PFSK-1 (cell line): ENCODE measurements at regions not wholly inside any gene's neighbourhood (a gene's known extent, or its start where the extent isn't known, plus 50 kb on each side); places are given as distances from the start of the nearest gene placed in this dataset.

Experiments used
- POLR2AphosphoS5 ChIP-seq: IDR thresholded peaks from 2 replicates; pipeline ENCODE4 v1.6.1; 2012; ENCODE audit warnings: low read depth, mild to moderate bottlenecking, control low read depth, low read length, moderate library complexity
- TAF1 ChIP-seq: IDR thresholded peaks from 2 replicates; pipeline ENCODE4 v1.6.1; 2012; ENCODE audit warnings: low read length, control low read depth, borderline replicate concordance; ENCODE audit not compliant: insufficient read depth
- TF ChIP-seq, protein P1 (sequence below), 2 experiments: IDR thresholded peaks; 2 replicates each; pipeline versions ENCODE4 v1.6.1 to v1.8.0; 2011 to 2012; ENCODE audit warnings: low read depth in 2 of 2, low read length in 2 of 2, control low read depth in 1 of 2, inconsistent platforms in 1 of 2, mild to moderate bottlenecking in 1 of 2, moderate library complexity in 1 of 2; ENCODE audit not compliant: insufficient read depth in 1 of 2

GRCh38 chr20:53672484-53673129, 79.0 kb upstream of the ZNF217 start:
- no peak for TF ChIP-seq TAF1
- TF ChIP-seq, protein P1, sequence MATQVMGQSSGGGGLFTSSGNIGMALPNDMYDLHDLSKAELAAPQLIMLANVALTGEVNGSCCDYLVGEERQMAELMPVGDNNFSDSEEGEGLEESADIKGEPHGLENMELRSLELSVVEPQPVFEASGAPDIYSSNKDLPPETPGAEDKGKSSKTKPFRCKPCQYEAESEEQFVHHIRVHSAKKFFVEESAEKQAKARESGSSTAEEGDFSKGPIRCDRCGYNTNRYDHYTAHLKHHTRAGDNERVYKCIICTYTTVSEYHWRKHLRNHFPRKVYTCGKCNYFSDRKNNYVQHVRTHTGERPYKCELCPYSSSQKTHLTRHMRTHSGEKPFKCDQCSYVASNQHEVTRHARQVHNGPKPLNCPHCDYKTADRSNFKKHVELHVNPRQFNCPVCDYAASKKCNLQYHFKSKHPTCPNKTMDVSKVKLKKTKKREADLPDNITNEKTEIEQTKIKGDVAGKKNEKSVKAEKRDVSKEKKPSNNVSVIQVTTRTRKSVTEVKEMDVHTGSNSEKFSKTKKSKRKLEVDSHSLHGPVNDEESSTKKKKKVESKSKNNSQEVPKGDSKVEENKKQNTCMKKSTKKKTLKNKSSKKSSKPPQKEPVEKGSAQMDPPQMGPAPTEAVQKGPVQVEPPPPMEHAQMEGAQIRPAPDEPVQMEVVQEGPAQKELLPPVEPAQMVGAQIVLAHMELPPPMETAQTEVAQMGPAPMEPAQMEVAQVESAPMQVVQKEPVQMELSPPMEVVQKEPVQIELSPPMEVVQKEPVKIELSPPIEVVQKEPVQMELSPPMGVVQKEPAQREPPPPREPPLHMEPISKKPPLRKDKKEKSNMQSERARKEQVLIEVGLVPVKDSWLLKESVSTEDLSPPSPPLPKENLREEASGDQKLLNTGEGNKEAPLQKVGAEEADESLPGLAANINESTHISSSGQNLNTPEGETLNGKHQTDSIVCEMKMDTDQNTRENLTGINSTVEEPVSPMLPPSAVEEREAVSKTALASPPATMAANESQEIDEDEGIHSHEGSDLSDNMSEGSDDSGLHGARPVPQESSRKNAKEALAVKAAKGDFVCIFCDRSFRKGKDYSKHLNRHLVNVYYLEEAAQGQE (IDR thresholded peaks at IDR 0.05; ENCODE audit: insufficient read depth in 1 of 2, low read depth in 2 of 2, low read length in 2 of 2) = no peak
- TF ChIP-seq POLR2AphosphoS5 = no peak
